H54 (cell line): ENCODE measurements at regions not wholly inside any gene's neighbourhood (a gene's known extent, or its start where the extent isn't known, plus 50 kb on each side); places are given as distances from the start of the nearest gene placed in this dataset.

Experiments
- DNase-seq: peaks from one replicate; pipeline ENCODE4 v3.0.0; 2011; ENCODE audit warnings: low spot score, mixed read lengths; ENCODE audit not compliant: insufficient read length
- FAIRE-seq: peaks from 3 replicates; lab custom pipeline; 2011; peaks lifted over from hg19 to GRCh38; lab: Jason Lieb, UNC
- POLR2A ChIP-seq: IDR thresholded peaks from 2 replicates; pipeline ENCODE4 v1.6.1; 2011; ENCODE audit warnings: low read depth, mild to moderate bottlenecking, low read length

GRCh38 chr11:134678744-134679143 lies 266.7 kb upstream of the B3GAT1 start:
- TF ChIP-seq POLR2A: no peak

DNA sequence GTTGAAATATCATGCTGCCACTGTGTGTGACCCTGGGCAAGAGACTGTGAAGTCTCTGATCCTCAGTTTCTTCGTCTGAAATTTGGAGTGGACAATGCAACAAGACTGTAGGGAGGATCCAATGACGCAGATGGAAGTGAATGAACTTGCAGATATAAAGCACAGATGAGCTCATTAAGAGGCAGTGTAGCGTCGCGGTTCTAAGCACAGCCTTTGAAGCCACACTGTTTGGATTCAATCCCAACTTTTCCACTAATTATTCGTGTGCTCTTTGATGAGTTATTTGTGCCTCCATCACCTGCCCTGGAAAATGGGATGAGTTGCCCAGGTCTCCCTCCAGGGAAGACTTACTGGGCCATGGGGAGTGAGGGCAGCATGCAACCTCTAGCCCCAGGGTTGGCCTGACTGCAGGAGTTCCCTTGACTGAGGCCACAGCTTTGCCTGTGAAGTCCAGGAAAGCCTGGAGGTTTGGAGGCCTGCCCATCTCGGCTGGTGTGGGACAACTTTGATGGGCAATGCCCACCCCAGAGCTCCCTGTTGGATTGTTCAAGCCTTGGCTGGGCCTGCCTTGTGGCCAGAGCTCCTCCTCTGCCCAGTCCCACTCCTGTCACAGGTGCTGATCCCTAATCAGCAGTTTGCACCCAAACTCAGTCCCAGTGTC lies 266.0 kb upstream of the B3GAT1 start:
- FAIRE-seq (no peak), DNase-seq (no peak)
- TF ChIP-seq POLR2A: no peak

More at GRCh38 chr11:134678744-134679143, 266.7 kb upstream of the B3GAT1 start:
- no peak for FAIRE-seq
- DNase-seq: no peak

DNA sequence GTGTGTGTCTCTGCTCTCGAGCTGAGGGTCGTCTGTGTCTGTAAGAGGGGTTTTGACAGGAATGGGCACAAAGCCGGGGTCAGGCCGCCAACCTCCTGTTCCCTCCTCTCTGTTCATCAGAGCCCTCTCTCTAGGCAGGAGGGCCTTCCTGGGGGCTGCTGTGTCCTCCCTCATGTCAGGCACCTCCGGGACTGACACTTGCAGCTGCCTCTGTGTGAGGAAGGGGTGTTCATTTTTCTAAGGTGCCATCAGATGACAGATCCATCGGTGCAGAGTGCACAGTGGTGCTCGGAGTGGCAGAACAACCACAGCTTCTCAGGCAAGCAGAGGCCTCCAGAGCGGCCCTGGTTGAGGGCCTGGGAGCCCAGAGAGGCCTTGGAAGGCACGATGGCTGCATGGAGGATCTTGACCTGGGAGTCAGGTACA lies 265.4 kb upstream of the B3GAT1 start:
- TF ChIP-seq POLR2A: no peak
- FAIRE-seq (no peak), DNase-seq (no peak)

DNA sequence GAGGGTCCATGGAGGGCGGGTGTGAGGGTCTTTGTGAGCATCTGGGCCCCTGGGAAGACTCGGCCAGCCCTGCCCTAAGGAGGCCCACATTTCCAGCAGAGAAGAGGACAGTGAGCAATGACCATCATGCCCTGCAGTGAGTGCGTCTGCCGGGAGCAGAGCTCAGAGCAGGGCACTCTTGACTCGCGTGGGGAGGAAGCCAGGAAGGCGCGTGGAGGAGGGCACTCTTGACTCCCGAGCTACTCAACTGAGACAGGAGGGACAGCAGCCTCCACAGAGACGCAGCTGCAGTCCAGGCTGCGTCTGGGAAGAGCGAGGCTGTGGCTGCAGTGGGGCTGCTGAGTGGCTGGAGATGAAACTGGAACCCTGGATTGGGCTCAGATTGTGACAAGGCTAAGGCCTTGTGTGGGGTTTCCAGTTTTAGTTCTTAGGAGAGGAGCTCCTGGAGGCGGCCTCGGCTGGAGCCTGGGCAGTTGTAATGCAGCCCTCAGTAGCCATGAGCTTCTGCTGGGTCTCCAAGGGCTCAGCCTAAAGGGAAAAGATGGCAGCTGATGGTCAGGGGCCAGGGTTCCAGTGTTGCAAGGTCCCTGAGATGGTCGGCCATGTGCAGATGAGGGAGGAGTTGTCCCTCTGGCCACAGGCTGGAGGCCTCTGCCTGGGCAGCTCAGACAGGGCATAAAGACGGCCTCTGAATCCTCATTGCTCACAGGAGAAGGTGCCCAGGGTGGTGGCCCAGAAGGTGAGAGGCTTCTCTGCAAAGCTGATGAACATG lies 264.7 kb upstream of the B3GAT1 start:
- FAIRE-seq (no peak), DNase-seq (no peak)
- TF ChIP-seq POLR2A: no peak

- TF ChIP-seq POLR2A: no peak
- no peak for DNase-seq
- FAIRE-seq: no peak
These were observed 263.9 kb upstream of the B3GAT1 start for GRCh38 chr11:134675983-134676382.

DNA sequence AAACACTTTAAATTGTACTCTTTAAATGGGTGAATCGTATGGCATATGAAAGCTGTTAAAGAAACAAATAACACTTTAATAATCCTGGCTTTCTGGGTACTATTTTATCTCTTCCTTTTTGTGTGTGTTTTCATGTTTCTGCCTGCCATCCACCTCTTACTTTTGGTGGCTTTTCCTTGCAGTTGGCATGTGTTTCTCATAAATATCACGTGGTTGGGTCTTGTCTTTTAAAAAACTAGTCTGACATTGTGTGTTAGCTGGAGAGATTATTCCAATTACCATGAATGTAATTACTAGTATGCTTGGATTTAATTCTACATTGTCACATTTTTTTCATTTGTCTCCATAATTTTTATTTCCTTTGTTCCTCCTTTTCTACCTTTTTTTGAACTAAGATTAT lies 262.9 kb upstream of the B3GAT1 start:
- DNase-seq (no peak), FAIRE-seq (no peak)
- no peak for TF ChIP-seq POLR2A

DNA sequence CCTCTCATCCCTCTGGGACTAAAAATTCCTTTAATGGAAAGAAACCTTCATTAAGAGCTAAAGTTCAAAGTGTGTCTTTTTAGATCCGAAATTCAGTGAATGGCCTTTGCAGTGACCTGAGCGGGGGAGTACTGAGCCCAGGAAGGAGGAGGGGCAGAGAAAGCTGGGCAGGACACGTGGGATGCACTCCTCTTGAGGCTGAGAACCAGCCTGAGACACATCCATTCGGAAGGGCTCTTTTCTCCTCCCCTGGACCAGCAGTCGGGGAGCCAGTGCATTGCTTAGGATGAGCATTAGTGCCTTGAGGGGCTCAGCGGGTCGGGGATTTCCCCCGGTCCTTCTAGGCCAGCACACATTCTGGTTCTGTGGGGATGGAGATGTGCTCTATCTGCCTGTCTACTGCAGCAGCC lies 258.9 kb upstream of the B3GAT1 start:
- no peak for TF ChIP-seq POLR2A
- no peak for FAIRE-seq

GRCh38 chr11:134670247-134670782 lies 258.3 kb upstream of the B3GAT1 start:
- DNase-seq: no peak
- no peak for TF ChIP-seq POLR2A
- FAIRE-seq: no peak

More for the DNA sequence above, 258.9 kb upstream of the B3GAT1 start:
- no peak for DNase-seq

- FAIRE-seq (no peak), DNase-seq (no peak)
- TF ChIP-seq POLR2A: no peak
These were observed 257.8 kb upstream of the B3GAT1 start for GRCh38 chr11:134669796-134670195.

DNA sequence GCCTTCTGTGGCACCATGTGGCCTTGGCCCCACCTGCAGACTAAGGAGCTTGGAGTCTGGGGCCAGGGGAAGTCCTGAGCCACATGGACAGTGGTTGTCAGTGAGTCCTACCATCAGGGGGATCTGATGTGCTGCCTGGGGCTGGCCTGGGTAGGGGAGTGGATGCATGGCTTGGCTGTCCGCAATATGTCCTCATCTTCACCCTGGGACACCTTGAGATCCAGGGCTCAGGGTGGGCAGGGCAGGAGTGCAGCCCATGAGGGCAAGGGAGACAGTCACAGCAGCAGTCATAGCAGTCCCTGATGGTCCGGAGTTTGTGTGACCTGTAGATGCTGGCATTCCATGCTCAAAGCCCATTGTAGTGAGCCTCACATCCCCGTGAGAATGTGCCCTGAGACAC lies 256.8 kb upstream of the B3GAT1 start:
- no peak for DNase-seq
- no peak for FAIRE-seq
- TF ChIP-seq POLR2A: no peak

DNA sequence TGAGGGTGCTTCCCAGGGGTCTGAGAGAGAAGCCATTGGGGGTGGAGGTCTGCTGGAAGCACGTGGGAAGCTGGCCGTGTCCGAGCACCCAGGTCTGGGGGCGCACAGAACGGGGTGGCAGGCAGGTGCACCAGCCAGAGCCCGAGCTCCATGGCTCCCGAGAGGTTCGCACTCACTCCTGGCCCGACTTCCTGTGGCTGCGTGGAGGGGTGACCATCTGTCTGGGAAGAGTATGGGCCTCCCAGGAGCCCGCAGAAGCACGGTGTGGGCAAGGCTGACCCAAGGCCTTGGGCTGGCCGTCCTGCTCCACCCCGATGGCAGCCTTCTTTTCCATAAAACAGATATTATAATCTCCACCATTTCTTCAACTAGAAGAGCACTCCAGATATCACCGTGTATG lies 256.0 kb upstream of the B3GAT1 start:
- TF ChIP-seq POLR2A: no peak

GRCh38 chr11:134667505-134667904 lies 255.5 kb upstream of the B3GAT1 start:
- no peak for TF ChIP-seq POLR2A
- FAIRE-seq: no peak
- no peak for DNase-seq

More for the DNA sequence above, 256.0 kb upstream of the B3GAT1 start:
- no peak for FAIRE-seq
- DNase-seq: no peak

- DNase-seq: no peak
- no peak for TF ChIP-seq POLR2A
- FAIRE-seq: no peak
These were observed 255.1 kb upstream of the B3GAT1 start for GRCh38 chr11:134667175-134667500.
